Upper lobe of left lung (tissue), 4 donors: ENCODE measurements at regions not wholly inside any gene's neighbourhood (a gene's known extent, or its start where the extent isn't known, plus 50 kb on each side); places are given as distances from the start of the nearest gene placed in this dataset.

Source experiments
- CTCF ChIP-seq, 6 experiments: fragments of 450-650 bp in 4 of 6; fragments of 200-600 bp in 2 of 6; sonication (generic) in 2 of 6; IDR thresholded peaks; one replicate each; pipeline ENCODE4 v1.5.1; 2016 to 2019; ENCODE audit warnings: antibody characterized with exemption in 6 of 6
- POLR2A ChIP-seq, 4 donors: fragments of 450-650 bp; IDR thresholded peaks; one replicate each; pipeline ENCODE4 v1.5.1; 2016 to 2017; ENCODE audit warnings: antibody characterized with exemption in 4 of 4, mild to moderate bottlenecking in 2 of 4
- POLR2AphosphoS5 ChIP-seq, 2 donors: sonication (generic); formaldehyde crosslinking; IDR thresholded peaks; one replicate each; pipeline ENCODE4 v1.5.1; 2017; ENCODE audit warnings: antibody characterized with exemption in 2 of 2

- no peak for TF ChIP-seq CTCF (IDR thresholded peaks at IDR 0.05)
- TF ChIP-seq POLR2A (IDR thresholded peaks at IDR 0.05): no peak
- TF ChIP-seq POLR2AphosphoS5 (IDR thresholded peaks at IDR 0.05): no peak
These were observed 74.8 kb upstream of the IPO5 start for GRCh38 chr13:97878431-97879375.
